Kidney (tissue), 13 donors: ENCODE measurements at regions not wholly inside any gene's neighbourhood (a gene's known extent, or its start where the extent isn't known, plus 50 kb on each side); places are given as distances from the start of the nearest gene placed in this dataset.
A peak's percentile ranks its signal among the peaks of the same experiment; 100 is the strongest.

Experiments used
- DNase-seq, 5 donors: peaks; one replicate each; pipeline ENCODE4 v3.0.0-alpha.2; 2013 to 2020
- FAIRE-seq: peaks from 2 replicates; lab custom pipeline; 2012; peaks lifted over from hg19 to GRCh38; lab: Jason Lieb, UNC
- H3K27ac ChIP-seq, 2 donors: one replicate each; pipeline ENCODE4 v1.7.0; 2013; ENCODE audit warnings: low read depth in 2 of 2, low read length in 2 of 2, inconsistent platforms in 1 of 2
- H3K27me3 ChIP-seq: one replicate; pipeline ENCODE4 v1.7.1; 2013; ENCODE audit warnings: low read length, inconsistent platforms; ENCODE audit not compliant: control insufficient read depth, insufficient read depth
- H3K36me3 ChIP-seq, 3 donors: one replicate each; pipeline versions ENCODE4 v1.7.0 to v1.7.1; 2013; ENCODE audit warnings: low read length in 3 of 3, control low read depth in 1 of 3, inconsistent platforms in 1 of 3; ENCODE audit not compliant: insufficient read depth in 3 of 3, control insufficient read depth in 2 of 3
- H3K4me1 ChIP-seq, 3 donors: one replicate each; pipeline versions ENCODE4 v1.7.0 to v1.7.1; 2013; ENCODE audit warnings: low read length in 3 of 3, inconsistent platforms in 1 of 3, low read depth in 1 of 3; ENCODE audit not compliant: control insufficient read depth in 2 of 3, insufficient read depth in 2 of 3
- H3K4me3 ChIP-seq, 3 donors: one replicate each; pipeline versions ENCODE4 v1.7.0 to v1.8.1; 2013; ENCODE audit warnings: low read length in 3 of 3, control low read depth in 1 of 3, inconsistent platforms in 1 of 3
- H3K9ac ChIP-seq, 3 donors: one replicate each; pipeline versions ENCODE4 v1.7.0 to v1.7.1; 2013; ENCODE audit warnings: low read length in 3 of 3, control low read depth in 1 of 3, inconsistent platforms in 1 of 3
- H3K9me3 ChIP-seq, 3 donors: one replicate each; pipeline versions ENCODE4 v1.7.0 to v1.7.1; 2013; ENCODE audit warnings: low read length in 3 of 3, control low read depth in 1 of 3, inconsistent platforms in 1 of 3; ENCODE audit not compliant: control insufficient read depth in 2 of 3, insufficient read depth in 1 of 3
- CTCF ChIP-seq: IDR thresholded peaks from 3 replicates; pipeline ENCODE4 v1.5.1; 2012; ENCODE audit warnings: mild to moderate bottlenecking, moderate library complexity, borderline replicate concordance; ENCODE audit not compliant: insufficient read depth; ENCODE audit errors: extremely low read depth
- intact Hi-C: fragments of 100-400 bp; cut with DNase I; formaldehyde crosslinking; loops from one replicate; pipeline ENCODE4 v1.11.1; 2022
- donor health status: control.
- donor health status: control.
- donor health status: control.
- donor health status: control.
- donor health status: control.
- donor health status: DM: yes; HTN: yes; CAD: no.
- donor health status: Normal renal cell carcinoma (clear cell type).

- H3K9me3 ChIP-seq = no peaks in the 10 kb centered on the region
- no peaks in the 10 kb centered on the region for H3K36me3 ChIP-seq
- DNase-seq (no peak), FAIRE-seq (no peak)
- H3K4me3 ChIP-seq = no peak overlapping the region
- no peak overlapping the region for H3K27ac ChIP-seq
- TF ChIP-seq CTCF = no peak
- no peaks in the 10 kb centered on the region for H3K27me3 ChIP-seq
- intact Hi-C loops = no loop called here
- no peak overlapping the region for H3K9ac ChIP-seq
- H3K4me1 ChIP-seq = no peaks in the 10 kb centered on the region
Observed at GRCh38 chr12:89920866-89921265, 212.2 kb upstream of the ATP2B1 start.

GRCh38 chr12:89919241-89919906, 210.7 kb upstream of the ATP2B1 start:
- DNase-seq = peak in 1 of 5 donors; percentile 49
- H3K27ac ChIP-seq = no peak overlapping the region
- H3K9ac ChIP-seq = no peak overlapping the region
- H3K36me3 ChIP-seq = no peaks in the 10 kb centered on the region
- intact Hi-C loops = no loop called here
- H3K4me3 ChIP-seq = no peak overlapping the region
- no peak for FAIRE-seq
- no peaks in the 10 kb centered on the region for H3K27me3 ChIP-seq
- no peaks in the 10 kb centered on the region for H3K4me1 ChIP-seq
- TF ChIP-seq CTCF = no peak
- no peaks in the 10 kb centered on the region for H3K9me3 ChIP-seq

GRCh38 chr12:89918172-89918846, 209.7 kb upstream of the ATP2B1 start:
- H3K4me1 ChIP-seq = no peaks in the 10 kb centered on the region
- peak in 1 of 5 donors; percentile 23 for DNase-seq
- FAIRE-seq = no peak
- H3K4me3 ChIP-seq = no peak overlapping the region
- H3K36me3 ChIP-seq = no peaks in the 10 kb centered on the region
- H3K9me3 ChIP-seq = no peaks in the 10 kb centered on the region
- H3K27me3 ChIP-seq = no peaks in the 10 kb centered on the region
- intact Hi-C loops = no loop called here
- H3K27ac ChIP-seq = no peak overlapping the region
- no peak overlapping the region for H3K9ac ChIP-seq
- TF ChIP-seq CTCF = no peak
